ENCODE measurements at regions not wholly inside any gene's neighbourhood (a gene's known extent, or its start where the extent isn't known, plus 50 kb on each side); places are given as distances from the start of the nearest gene placed in this dataset.

DNA sequence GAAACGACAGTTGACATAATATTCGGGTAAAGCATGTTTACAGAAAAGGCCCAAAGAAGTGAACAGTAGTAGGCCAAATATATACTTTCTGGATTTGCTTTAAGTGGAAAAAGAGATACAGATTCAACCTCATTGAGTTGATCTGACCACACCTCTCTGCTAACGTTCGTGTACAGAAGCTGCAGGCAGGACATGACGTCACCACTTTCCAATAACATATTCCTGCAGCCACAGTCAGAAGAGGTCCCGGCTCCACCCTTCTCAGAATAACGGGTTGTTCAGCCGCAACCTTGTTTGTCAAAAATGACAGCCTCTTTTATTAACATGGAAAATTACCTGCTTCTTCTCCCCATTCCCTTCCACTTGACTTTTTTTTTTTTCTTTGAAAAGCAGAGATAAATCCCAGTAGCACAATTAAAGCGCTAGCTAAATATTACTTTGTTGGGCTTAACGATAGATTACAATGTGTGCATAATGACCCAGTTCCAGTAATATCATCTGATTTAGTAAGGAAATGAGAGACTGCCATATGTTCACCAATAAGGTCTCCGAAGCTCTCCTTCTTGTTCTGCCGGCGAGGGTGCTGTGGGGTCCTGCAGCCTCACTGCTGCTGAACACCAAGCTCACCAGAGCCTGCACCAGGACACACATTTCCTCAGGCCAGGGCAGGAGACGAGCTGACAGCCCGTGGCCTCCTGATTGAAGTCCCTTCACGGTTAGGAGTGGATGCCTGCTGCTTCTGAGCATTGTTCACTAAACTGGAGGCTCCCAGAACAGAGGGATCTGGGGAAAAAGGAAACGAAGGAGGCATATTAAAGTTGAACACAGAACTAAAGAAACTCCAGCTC, 451.0 kb upstream of the SALL3 start:
- DNase-seq: no peak
- TF ChIP-seq, protein P1, sequence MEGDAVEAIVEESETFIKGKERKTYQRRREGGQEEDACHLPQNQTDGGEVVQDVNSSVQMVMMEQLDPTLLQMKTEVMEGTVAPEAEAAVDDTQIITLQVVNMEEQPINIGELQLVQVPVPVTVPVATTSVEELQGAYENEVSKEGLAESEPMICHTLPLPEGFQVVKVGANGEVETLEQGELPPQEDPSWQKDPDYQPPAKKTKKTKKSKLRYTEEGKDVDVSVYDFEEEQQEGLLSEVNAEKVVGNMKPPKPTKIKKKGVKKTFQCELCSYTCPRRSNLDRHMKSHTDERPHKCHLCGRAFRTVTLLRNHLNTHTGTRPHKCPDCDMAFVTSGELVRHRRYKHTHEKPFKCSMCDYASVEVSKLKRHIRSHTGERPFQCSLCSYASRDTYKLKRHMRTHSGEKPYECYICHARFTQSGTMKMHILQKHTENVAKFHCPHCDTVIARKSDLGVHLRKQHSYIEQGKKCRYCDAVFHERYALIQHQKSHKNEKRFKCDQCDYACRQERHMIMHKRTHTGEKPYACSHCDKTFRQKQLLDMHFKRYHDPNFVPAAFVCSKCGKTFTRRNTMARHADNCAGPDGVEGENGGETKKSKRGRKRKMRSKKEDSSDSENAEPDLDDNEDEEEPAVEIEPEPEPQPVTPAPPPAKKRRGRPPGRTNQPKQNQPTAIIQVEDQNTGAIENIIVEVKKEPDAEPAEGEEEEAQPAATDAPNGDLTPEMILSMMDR (IDR thresholded peaks at IDR 0.05; ENCODE audit: low read depth, low read length): no peak

DNA sequence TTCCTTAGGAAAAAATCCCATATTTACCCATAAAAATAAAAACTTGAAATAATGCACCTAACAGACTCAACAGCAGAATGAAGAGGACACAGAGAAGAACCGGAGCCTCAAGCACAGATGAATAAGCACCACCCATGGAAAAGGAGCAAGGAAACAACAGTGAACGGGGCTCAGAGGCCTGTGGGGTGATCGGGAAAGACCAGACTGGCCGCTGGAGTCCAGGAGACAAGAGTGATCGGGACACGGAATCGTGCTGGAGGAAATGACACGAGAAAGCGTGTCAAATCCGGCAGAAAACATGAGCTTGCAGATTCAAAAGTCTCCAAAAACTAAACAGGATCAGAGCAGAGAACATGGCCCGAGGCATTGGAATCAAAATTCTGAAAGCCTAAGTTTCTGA, 448.0 kb upstream of the SALL3 start:
- H3K4me1 ChIP-seq: no peaks in the 10 kb centered on the region
- H3K9me3 ChIP-seq: no peaks in the 10 kb centered on the region
- H3K4me3 ChIP-seq (ENCODE audit: low read depth, low read length): no peak overlapping the region
- H3K36me3 ChIP-seq: no peaks in the 10 kb centered on the region
- TF ChIP-seq, protein P1 (IDR thresholded peaks at IDR 0.05; ENCODE audit: low read depth, low read length): no peak
- no peak for DNase-seq
- no peaks in the 10 kb centered on the region for H3K27me3 ChIP-seq

More for the DNA sequence above, 451.0 kb upstream of the SALL3 start:
- no peaks in the 10 kb centered on the region for H3K36me3 ChIP-seq
- H3K9me3 ChIP-seq: no peaks in the 10 kb centered on the region
- no peaks in the 10 kb centered on the region for H3K4me1 ChIP-seq
- peaks cover 3% of the 10 kb centered on the region for H3K27me3 ChIP-seq
- no peak overlapping the region for H3K4me3 ChIP-seq (ENCODE audit: low read depth, low read length)

DNA sequence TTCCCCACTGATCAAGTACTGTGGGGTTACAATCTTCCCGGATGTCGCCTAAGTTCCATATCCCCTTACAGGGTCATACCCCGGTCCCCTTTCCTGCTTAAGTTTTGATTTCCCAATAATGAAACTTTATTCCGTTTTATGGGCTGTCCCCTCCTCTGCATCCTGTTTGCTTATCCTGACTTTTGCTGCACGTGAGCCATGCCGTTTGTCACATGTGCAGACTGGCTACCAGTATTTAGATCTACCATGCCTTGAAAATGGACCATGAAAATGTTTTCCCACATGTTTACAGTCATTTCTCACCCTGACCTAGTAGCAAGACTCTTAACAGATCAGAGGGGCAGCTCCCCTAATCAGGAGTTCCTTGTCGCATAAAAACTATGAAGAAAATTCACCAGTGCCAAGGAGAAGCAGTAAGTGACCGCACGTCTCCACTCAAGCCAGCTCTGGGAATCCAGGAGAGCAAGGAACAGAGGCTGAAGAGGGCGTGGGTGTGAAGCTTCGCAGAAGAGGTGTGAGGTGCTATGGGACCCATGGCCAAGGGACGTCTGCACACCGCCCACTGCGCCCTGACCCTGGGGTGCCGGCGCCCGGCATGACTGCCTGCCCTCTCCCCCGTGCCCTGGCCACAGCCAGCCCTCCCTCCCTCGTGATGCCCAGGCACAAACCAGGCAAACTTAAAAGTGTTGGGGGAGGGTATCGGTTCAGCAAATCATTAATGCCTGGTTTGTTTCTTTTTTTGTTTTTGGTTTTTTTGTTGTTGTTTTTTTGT, 440.8 kb upstream of the SALL3 start:
- Histone ChIP-seq H3K27me3 (no peaks in the 10 kb centered on the region), H3K9me3 (no peaks in the 10 kb centered on the region), H3K4me3 (ENCODE audit: low read depth, low read length) (no peak overlapping the region), H3K4me1 (no peaks in the 10 kb centered on the region), H3K36me3 (no peaks in the 10 kb centered on the region)
- DNase-seq: no peak
- TF ChIP-seq, protein P1 (IDR thresholded peaks at IDR 0.05; ENCODE audit: low read depth, low read length): no peak

DNA sequence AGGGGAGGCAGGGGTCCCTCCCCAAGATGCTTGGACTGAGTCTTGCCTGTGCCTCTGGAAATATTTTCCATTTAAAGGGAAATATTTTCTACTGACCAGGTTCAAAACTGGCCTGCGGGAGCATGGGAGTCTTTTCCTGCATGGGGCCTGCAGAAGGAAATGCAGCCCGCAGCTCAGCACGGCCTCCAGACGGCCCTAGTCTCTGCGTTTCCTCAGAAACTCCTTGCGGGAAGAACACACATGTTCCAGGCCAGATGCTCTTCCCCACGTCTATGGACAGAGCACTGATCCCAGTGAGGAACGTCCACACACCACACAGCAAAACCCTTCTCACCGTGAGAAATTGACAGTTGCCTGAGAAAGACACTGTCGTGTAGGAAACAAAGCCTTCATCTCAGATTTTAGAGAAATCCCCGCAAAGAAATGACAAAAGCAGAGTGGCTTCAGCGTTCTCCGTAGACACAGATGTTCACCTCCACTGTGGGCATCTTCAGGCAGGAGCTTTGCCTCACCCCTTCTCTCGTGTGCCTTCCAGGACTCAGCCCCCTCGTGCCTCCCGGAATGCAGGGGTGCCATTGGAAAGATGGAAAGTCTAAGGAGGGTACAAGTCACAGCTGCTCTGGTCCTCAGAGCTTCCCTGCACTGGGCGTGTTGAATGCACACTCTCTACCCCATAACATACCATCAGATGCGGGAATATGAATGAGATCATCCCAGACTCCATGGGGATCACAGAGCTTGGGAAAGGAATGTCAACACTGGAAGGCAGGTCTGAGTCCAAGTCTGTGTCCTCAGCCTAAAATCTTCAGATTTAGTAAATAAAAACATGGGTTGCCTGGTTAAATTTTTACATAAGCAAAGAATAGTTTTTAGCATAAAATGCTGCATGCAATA, 438.7 kb upstream of the SALL3 start:
- H3K4me1 ChIP-seq: no peaks in the 10 kb centered on the region
- no peaks in the 10 kb centered on the region for H3K36me3 ChIP-seq
- TF ChIP-seq, protein P1 (IDR thresholded peaks at IDR 0.05; ENCODE audit: low read depth, low read length): no peak
- no peaks in the 10 kb centered on the region for H3K9me3 ChIP-seq
- H3K27me3 ChIP-seq: no peaks in the 10 kb centered on the region
- H3K4me3 ChIP-seq (ENCODE audit: low read depth, low read length): no peak overlapping the region
- no peak for DNase-seq

DNA sequence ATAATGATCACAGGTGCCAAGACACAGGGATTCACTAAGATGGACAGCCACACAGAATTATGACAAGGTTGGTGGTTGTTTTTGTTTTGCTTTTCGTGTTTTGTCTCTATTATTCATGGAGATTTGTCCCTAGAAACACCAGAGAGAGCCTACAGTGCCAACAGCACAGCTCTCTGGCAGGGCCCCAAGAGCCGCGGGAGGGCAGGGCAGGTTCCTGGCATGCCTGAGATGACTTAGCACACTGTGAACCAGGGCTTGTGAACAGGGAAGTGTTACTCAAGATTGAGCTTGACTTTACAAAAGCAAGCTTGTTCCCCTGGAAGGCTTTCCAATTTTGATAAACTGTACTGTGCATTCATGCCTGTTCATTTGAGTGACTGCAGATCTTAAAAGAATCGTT, 437.4 kb upstream of the SALL3 start:
- TF ChIP-seq, protein P1 (IDR thresholded peaks at IDR 0.05; ENCODE audit: low read depth, low read length): no peak
- H3K4me1 ChIP-seq: no peaks in the 10 kb centered on the region
- H3K4me3 ChIP-seq (ENCODE audit: low read depth, low read length): no peak overlapping the region
- no peaks in the 10 kb centered on the region for H3K27me3 ChIP-seq
- no peaks in the 10 kb centered on the region for H3K9me3 ChIP-seq
- no peak for DNase-seq
- H3K36me3 ChIP-seq: no peaks in the 10 kb centered on the region

Data from BE2C (cell line).